H1 (cell line): ENCODE measurements at regions not wholly inside any gene's neighbourhood (a gene's known extent, or its start where the extent isn't known, plus 50 kb on each side); places are given as distances from the start of the nearest gene placed in this dataset.

Experiments
- CTCF ChIA-PET: fragments of 300-600 bp; sonication (Branson Sonifier 250); formaldehyde crosslinking; loops from one replicate; lab custom pipeline; 2021; ENCODE audit not compliant: partially characterized antibody; lab: Charles Lee
- POLR2A ChIA-PET: fragments of 300-600 bp; sonication (Branson Sonifier 250); formaldehyde crosslinking; loops from one replicate; lab custom pipeline; 2021; ENCODE audit warnings: inconsistent platforms; ENCODE audit not compliant: partially characterized antibody; lab: Charles Lee
- DNase-seq, 2 experiments: peaks; one replicate each; pipeline versions ENCODE4 v3.0.0 to v3.0.0-alpha.2; 2010 to 2022; ENCODE audit warnings: low spot score in 2 of 2, low read depth in 1 of 2, mixed read lengths in 1 of 2
- FAIRE-seq: peaks from 2 replicates; lab custom pipeline; 2011; peaks lifted over from hg19 to GRCh38; lab: Jason Lieb, UNC
- H2AFZ ChIP-seq: 2 replicates; pipeline ENCODE4 v1.8.1; 2012; ENCODE audit warnings: low read length, inconsistent platforms
- H2AK5ac ChIP-seq: 2 replicates; pipeline ENCODE4 v1.6.1; 2013; ENCODE audit warnings: low read depth, low read length
- H2BK120ac ChIP-seq: replicated peaks from 2 replicates; pipeline ENCODE3; 2013; ENCODE audit warnings: low read depth, low read length, inconsistent platforms
- H2BK12ac ChIP-seq: 2 replicates; pipeline ENCODE4 v1.6.1; 2013; ENCODE audit warnings: low read depth, low read length
- H2BK15ac ChIP-seq: 2 replicates; pipeline ENCODE4 v1.6.1; 2013; ENCODE audit warnings: low read length
- H2BK20ac ChIP-seq: 2 replicates; pipeline ENCODE4 v1.6.1; 2013; ENCODE audit warnings: low read length
- H2BK5ac ChIP-seq: 2 replicates; pipeline ENCODE4 v1.6.1; 2013; ENCODE audit warnings: low read depth, low read length
- H3K14ac ChIP-seq: 2 replicates; pipeline ENCODE4 v1.6.1; 2013; ENCODE audit warnings: inconsistent platforms; ENCODE audit not compliant: insufficient read length
- H3K18ac ChIP-seq: 2 replicates; pipeline ENCODE4 v1.6.1; 2013; ENCODE audit warnings: low read length; ENCODE audit errors: extremely low read depth
- H3K23ac ChIP-seq: 2 replicates; pipeline ENCODE4 v1.6.1; 2013; ENCODE audit warnings: inconsistent platforms; ENCODE audit not compliant: insufficient read length
- H3K23me2 ChIP-seq: 2 replicates; pipeline ENCODE4 v1.6.1; 2013; ENCODE audit warnings: low read depth, low read length
- H3K27ac ChIP-seq: 2 replicates; pipeline ENCODE4 v1.6.1; 2011; ENCODE audit warnings: low read depth, low read length, inconsistent platforms
- H3K27me3 ChIP-seq, 4 experiments: replicated peaks in 1 of 4; 1 replicate in 1 of 4; 2 replicates in 3 of 4; pipeline versions ENCODE4 v1.6.1 to v1.8.1; 2011 to 2013; ENCODE audit warnings: low read length in 3 of 4, mild to moderate bottlenecking in 3 of 4, inconsistent platforms in 2 of 4, mixed read lengths in 2 of 4, moderate library complexity in 1 of 4; ENCODE audit not compliant: control insufficient read depth in 3 of 4, insufficient read depth in 3 of 4; ENCODE audit errors: extremely low read depth in 1 of 4
- H3K36me3 ChIP-seq, 4 experiments: 2 replicates each; pipeline versions ENCODE4 v1.6.1 to v1.8.1; 2011 to 2013; ENCODE audit warnings: mild to moderate bottlenecking in 4 of 4, low read length in 3 of 4, moderate library complexity in 2 of 4, control low read depth in 1 of 4, inconsistent platforms in 1 of 4; ENCODE audit not compliant: insufficient read depth in 4 of 4, control insufficient read depth in 2 of 4
- H3K4ac ChIP-seq: replicated peaks from 2 replicates; pipeline ENCODE3; 2013; ENCODE audit warnings: low read length, low read depth, mixed read lengths, inconsistent platforms; ENCODE audit not compliant: insufficient read length
- H3K4me1 ChIP-seq, 4 experiments: replicated peaks in 1 of 4; 1 replicate in 1 of 4; 2 replicates in 3 of 4; pipeline versions ENCODE4 v1.6.1 to v1.8.1; 2011 to 2013; ENCODE audit warnings: low read length in 3 of 4, inconsistent platforms in 2 of 4, mixed read lengths in 1 of 4; ENCODE audit not compliant: insufficient read depth in 4 of 4, control insufficient read depth in 3 of 4
- H3K4me2 ChIP-seq, 2 experiments: 2 replicates each; pipeline versions ENCODE4 v1.6.1 to v1.8.1; 2011 to 2013; ENCODE audit warnings: low read depth in 2 of 2, low read length in 2 of 2, control low read depth in 1 of 2, inconsistent platforms in 1 of 2, mild to moderate bottlenecking in 1 of 2; ENCODE audit not compliant: insufficient read depth in 1 of 2
- H3K4me3 ChIP-seq, 4 experiments: fragments of 200-600, 300-600 bp in 1 of 4; sonication (generic), shearing (Covaris generic), sonication (Bioruptor Twin) in 1 of 4; 2 replicates each; pipeline versions ENCODE4 v1.5.1 to v1.8.1; 2011 to 2016; ENCODE audit warnings: low read length in 4 of 4, low read depth in 3 of 4, control low read depth in 2 of 4, inconsistent platforms in 2 of 4, mild to moderate bottlenecking in 2 of 4, mixed read lengths in 1 of 4, moderate library complexity in 1 of 4; ENCODE audit not compliant: insufficient read depth in 2 of 4; ENCODE audit errors: extremely low read depth in 1 of 4
- H3K56ac ChIP-seq: replicated peaks from 2 replicates; pipeline ENCODE3; 2013; ENCODE audit warnings: low read depth, mild to moderate bottlenecking, mixed read lengths, low read length, inconsistent platforms; ENCODE audit not compliant: insufficient read length
- H3K79me1 ChIP-seq: 2 replicates; pipeline ENCODE4 v1.6.1; 2013; ENCODE audit warnings: low read depth, low read length, control low read depth
- H3K79me2 ChIP-seq, 2 experiments: 2 replicates each; pipeline versions ENCODE4 v1.6.1 to v1.8.1; 2012 to 2013; ENCODE audit warnings: low read length in 2 of 2, mild to moderate bottlenecking in 2 of 2, inconsistent platforms in 1 of 2; ENCODE audit not compliant: insufficient read depth in 2 of 2, control insufficient read depth in 1 of 2
- H3K9ac ChIP-seq, 4 experiments: replicated peaks in 1 of 4; 1 replicate in 1 of 4; 2 replicates in 3 of 4; pipeline versions ENCODE4 v1.6.1 to v1.8.1; 2011 to 2013; ENCODE audit warnings: low read depth in 3 of 4, low read length in 3 of 4, control low read depth in 2 of 4, mild to moderate bottlenecking in 2 of 4, moderate library complexity in 2 of 4, inconsistent platforms in 1 of 4; ENCODE audit errors: extremely low read depth in 1 of 4
- H3K9me3 ChIP-seq, 2 experiments: 2 replicates each; pipeline versions ENCODE4 v1.6.1 to v1.8.1; 2012 to 2013; ENCODE audit warnings: mild to moderate bottlenecking in 2 of 2, moderate library complexity in 2 of 2, control low read depth in 1 of 2, inconsistent platforms in 1 of 2, low read depth in 1 of 2, low read length in 1 of 2, mixed read lengths in 1 of 2; ENCODE audit not compliant: insufficient read depth in 2 of 2
- H4K20me1 ChIP-seq, 2 experiments: replicated peaks in 1 of 2; 2 replicates each; pipeline versions ENCODE3 to v1.8.1; 2011 to 2013; ENCODE audit warnings: inconsistent platforms in 2 of 2, low read length in 2 of 2, mild to moderate bottlenecking in 1 of 2; ENCODE audit not compliant: insufficient read depth in 2 of 2, control insufficient read depth in 1 of 2
- H4K5ac ChIP-seq: 2 replicates; pipeline ENCODE4 v1.6.1; 2013; ENCODE audit warnings: low read length, low read depth, mixed read lengths, inconsistent platforms; ENCODE audit not compliant: insufficient read length
- H4K8ac ChIP-seq: 2 replicates; pipeline ENCODE4 v1.8.0; 2013; ENCODE audit warnings: mild to moderate bottlenecking, moderate library complexity, low read length, inconsistent platforms; ENCODE audit not compliant: insufficient read depth; ENCODE audit errors: extremely low read depth
- H4K91ac ChIP-seq: replicated peaks from 2 replicates; pipeline ENCODE3; 2013; ENCODE audit warnings: low read length, mixed read lengths, inconsistent platforms; ENCODE audit not compliant: insufficient read length
- BRCA1 ChIP-seq: IDR thresholded peaks from 2 replicates; pipeline ENCODE4 v1.6.1; 2012; ENCODE audit warnings: low read depth, low read length, improper control_type of control experiment
- CBX8 ChIP-seq: fragments of 300-800, 300-1000 bp; sonication (generic); IDR thresholded peaks from 2 replicates; pipeline ENCODE4 v1.7.1; 2016; ENCODE audit warnings: low read depth, low read length, borderline replicate concordance
- CHD1 ChIP-seq: IDR thresholded peaks from 2 replicates; pipeline ENCODE4 v1.6.1; 2012; ENCODE audit warnings: low read depth, low read length, improper control_type of control experiment
- KDM1A ChIP-seq: fragments of 200-600, 300-600 bp; sonication (generic); IDR thresholded peaks from 2 replicates; pipeline ENCODE4 v1.7.1; 2016; ENCODE audit warnings: mild to moderate bottlenecking, low read length, borderline replicate concordance
- KDM4A ChIP-seq: IDR thresholded peaks from one replicate; pipeline ENCODE4 v1.7.1; 2012; ENCODE audit warnings: low read depth, mild to moderate bottlenecking, moderate library complexity, low read length, inconsistent platforms; ENCODE audit not compliant: severe bottlenecking
- PHF8 ChIP-seq: fragments of 200-600 bp; sonication (generic); conservative IDR thresholded peaks from 2 replicates; pipeline ENCODE4 v1.7.1; 2012; ENCODE audit warnings: low read depth, mild to moderate bottlenecking, inconsistent platforms, low read length, moderate library complexity
- POU5F1 ChIP-seq: IDR thresholded peaks from 2 replicates; pipeline ENCODE4 v1.6.1; 2011; ENCODE audit warnings: low read depth, mild to moderate bottlenecking, low read length, moderate library complexity
- TAF1 ChIP-seq: IDR thresholded peaks from 2 replicates; pipeline ENCODE4 v1.6.1; 2011; ENCODE audit warnings: mild to moderate bottlenecking, low read depth, low read length
- TEAD4 ChIP-seq: IDR thresholded peaks from 2 replicates; pipeline ENCODE4 v1.6.1; 2012; ENCODE audit warnings: low read depth, low read length, inconsistent platforms, mixed read lengths
- ZNF274 ChIP-seq: IDR thresholded peaks from 2 replicates; pipeline ENCODE4 v1.7.0; 2012; ENCODE audit warnings: low read length, borderline replicate concordance; ENCODE audit errors: extremely low read depth
- WGBS, 2 experiments: shearing (Covaris generic) in 1 of 2; methylation state at CpG; one replicate each; pipeline versions ENCODE4 v1.1.6 to v1.1.7; 2013 to 2015; ENCODE audit warnings: low lambda C conversion rate in 2 of 2, mixed read lengths in 2 of 2, inconsistent platforms in 1 of 2, low coverage in 1 of 2, missing lambda C conversion rate in 1 of 2; ENCODE audit not compliant: insufficient replicate concordance in 2 of 2, insufficient coverage in 1 of 2, insufficient read length in 1 of 2; ENCODE audit errors: extremely low coverage in 1 of 2, missing lambda C conversion rate in 1 of 2; 5-methylcytosine and 5-hydroxymethylcytosine counted together

DNA sequence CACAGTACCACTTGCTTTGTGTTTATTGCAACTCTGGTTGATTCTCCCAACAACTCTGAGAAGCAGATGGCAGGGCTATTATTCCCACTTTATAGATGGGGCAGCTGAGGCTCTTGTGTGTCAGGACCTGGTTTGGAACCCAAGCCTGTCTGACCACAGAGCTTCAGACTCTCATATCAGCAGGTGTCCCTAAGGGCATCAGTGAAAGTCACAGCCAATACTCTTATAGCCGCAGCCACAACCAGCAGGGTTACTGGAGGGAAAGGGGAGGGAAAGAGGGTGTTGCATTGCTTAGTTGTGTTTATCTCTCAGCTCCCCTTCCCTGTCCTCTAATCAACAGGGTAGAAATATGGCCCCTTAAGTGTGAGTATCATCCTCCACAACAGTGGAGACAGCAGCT lies 304.0 kb downstream of the RRAGC start:
- peaks cover 14 to 22% (median 16%) of the 10 kb centered on the region in 4 experiments for H3K4me1 ChIP-seq
- no peak overlapping the region for H2BK20ac ChIP-seq
- no peak overlapping the region for H3K18ac ChIP-seq
- H3K79me2 ChIP-seq = no peaks in the 10 kb centered on the region
- H4K20me1 ChIP-seq = no peaks in the 10 kb centered on the region
- no peak overlapping the region for H3K4me2 ChIP-seq
- no peak overlapping the region for H4K91ac ChIP-seq
- DNase-seq (no peak), FAIRE-seq (no peak)
- TF ChIP-seq CBX8 (no peak), PHF8 (no peak), ZNF274 (no peak), KDM4A (no peak), BRCA1 (no peak), TAF1 (no peak), KDM1A (no peak), POU5F1 (no peak), TEAD4 (no peak), CHD1 (no peak)
- H2AK5ac ChIP-seq = no peak overlapping the region
- no peak overlapping the region for H4K8ac ChIP-seq
- WGBS, 2 experiments = 82% methylated on average over 1 of the region's 1 CpG; no CpG with 5 or more reads in 1 of the 2 experiments
- CTCF ChIA-PET = interaction anchor here (0.7 to 1.2 kb wide), 2 partner anchors 15 to 552 kb away, joined by 3 read pairs; no protein-coding TSS in a partner anchor
- H3K9me3 ChIP-seq = no peaks in the 10 kb centered on the region
- no peaks in the 10 kb centered on the region for H3K36me3 ChIP-seq
- H3K27me3 ChIP-seq = peaks cover 0 to 8% (median 6%) of the 10 kb centered on the region in 4 experiments; a peak in 4 of 7 replicates
- no peak overlapping the region for H3K27ac ChIP-seq
- no peak overlapping the region for H2BK5ac ChIP-seq
- H3K4ac ChIP-seq = no peak overlapping the region
- H3K23me2 ChIP-seq = peaks cover 8% of the 10 kb centered on the region; the same call in 1 of the 2 replicates
- no peak overlapping the region for H3K4me3 ChIP-seq
- H3K79me1 ChIP-seq = no peaks in the 10 kb centered on the region
- no peak overlapping the region for H2BK12ac ChIP-seq
- H3K14ac ChIP-seq = no peak overlapping the region
- H3K23ac ChIP-seq = no peak overlapping the region
- no peak overlapping the region for H2AFZ ChIP-seq
- no peak overlapping the region for H3K56ac ChIP-seq
- no peak overlapping the region for H2BK15ac ChIP-seq
- H4K5ac ChIP-seq = no peak overlapping the region
- H2BK120ac ChIP-seq = no peak overlapping the region
- POLR2A ChIA-PET = no interaction called here
- H3K9ac ChIP-seq = no peak overlapping the region
